ENCODE measurements at regions not wholly inside any gene's neighbourhood (a gene's known extent, or its start where the extent isn't known, plus 50 kb on each side); places are given as distances from the start of the nearest gene placed in this dataset.

GRCh38 chr1:93735722-93736121, 54.1 kb upstream of the BCAR3 start:
- no peak for TF ChIP-seq CTCF (IDR thresholded peaks at IDR 0.05; ENCODE audit: low read depth, low read length)
- no peak for TF ChIP-seq POLR2A (IDR thresholded peaks at IDR 0.05; ENCODE audit: extremely low read depth, insufficient read length)
- no peak for TF ChIP-seq MAX (IDR thresholded peaks at IDR 0.05; ENCODE audit: low read depth, low read length)
